HG02588 (cell line): ENCODE measurements at regions not wholly inside any gene's neighbourhood (a gene's known extent, or its start where the extent isn't known, plus 50 kb on each side); places are given as distances from the start of the nearest gene placed in this dataset.
"Not testable (repeated sequence)": the region's sequence is repeated elsewhere in the genome, so short reads cannot be mapped to it uniquely, and the experiment has no call there.

Experiments
- ATAC-seq: cut with Tn5 transposase; IDR thresholded peaks from one replicate; pipeline ENCODE4 v1.9.1; 2021; ENCODE audit warnings: mild to moderate bottlenecking, moderate library complexity; ENCODE audit not compliant: unreplicated experiment

DNA sequence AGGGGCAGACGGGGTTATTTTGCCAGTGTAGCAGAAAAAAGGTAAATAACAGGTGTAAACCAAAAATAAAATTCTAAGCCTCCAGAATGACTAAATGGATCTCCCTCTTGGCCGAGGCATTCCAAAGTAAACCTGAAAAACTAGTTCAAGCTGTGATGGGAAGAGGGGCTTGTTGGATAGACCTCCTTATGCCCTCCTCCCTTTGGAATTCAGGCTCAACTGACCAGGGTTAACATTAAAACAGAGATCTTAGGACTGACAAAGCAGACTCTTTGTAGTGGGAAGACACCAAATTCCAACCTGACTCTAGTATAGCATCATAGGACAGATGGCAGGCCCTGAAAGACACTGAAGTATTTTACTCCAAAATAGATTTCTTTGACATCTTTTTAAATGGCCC is 113.8 kb upstream of the ITGB1 start:
- no peak for ATAC-seq

DNA sequence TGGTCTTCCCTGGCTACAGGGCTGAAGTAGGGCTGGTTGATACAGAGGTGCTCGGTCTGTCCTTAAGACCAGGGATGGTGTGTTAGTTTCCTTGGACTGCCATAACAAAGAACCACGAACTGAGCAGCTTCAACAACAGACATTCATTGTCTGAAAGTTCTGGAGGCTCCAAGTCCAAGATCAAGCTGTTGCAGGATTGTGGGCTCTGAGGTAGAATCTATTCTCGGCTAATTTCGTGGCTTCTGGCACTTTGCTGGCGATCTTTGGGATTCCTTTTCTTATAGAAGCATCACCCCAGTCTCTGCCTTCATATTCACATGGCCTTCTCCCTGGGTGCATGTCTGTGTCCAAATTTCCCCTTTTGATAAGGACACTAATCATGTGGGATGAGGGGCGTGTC is 112.1 kb upstream of the ITGB1 start:
- no peak for ATAC-seq

DNA sequence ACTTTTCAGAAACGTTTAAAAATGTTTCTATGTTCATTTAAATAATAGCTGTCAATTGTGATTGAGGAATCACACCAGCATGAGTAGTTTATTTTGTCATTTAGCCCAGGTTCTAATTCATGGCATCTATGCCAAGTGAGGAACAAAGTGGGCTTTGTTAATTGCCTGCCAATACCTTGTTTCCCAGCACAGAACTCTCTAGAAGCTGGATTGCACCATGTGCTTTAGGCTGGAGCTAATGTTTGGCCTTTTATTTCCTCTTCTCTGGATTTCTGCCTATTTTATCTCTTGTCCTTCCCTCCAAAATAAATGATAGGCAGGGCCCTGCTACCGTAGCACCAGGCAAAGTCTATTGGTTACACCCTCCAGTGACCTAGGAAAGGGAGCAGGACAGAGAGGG is 109.9 kb upstream of the ITGB1 start:
- ATAC-seq = no peak

DNA sequence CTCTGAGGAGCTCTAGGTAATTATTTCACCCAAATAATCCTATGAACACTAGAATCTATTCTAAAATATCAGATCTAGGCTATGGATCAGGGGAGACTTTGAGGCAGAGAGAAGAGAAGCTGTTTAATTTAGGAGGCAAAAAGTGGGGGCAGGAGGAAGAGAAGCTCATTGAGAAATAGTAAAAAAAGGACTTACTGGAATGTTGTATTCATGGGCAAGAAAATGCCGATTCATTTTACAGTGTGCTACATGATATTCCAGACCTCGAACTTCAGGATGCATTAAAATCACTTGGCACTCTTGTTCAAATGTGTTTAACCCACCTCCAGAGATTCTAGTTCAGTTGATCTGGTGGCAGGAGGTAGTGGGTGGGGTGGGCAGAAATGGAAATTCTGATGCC is 109.5 kb upstream of the ITGB1 start:
- ATAC-seq = no peak

DNA sequence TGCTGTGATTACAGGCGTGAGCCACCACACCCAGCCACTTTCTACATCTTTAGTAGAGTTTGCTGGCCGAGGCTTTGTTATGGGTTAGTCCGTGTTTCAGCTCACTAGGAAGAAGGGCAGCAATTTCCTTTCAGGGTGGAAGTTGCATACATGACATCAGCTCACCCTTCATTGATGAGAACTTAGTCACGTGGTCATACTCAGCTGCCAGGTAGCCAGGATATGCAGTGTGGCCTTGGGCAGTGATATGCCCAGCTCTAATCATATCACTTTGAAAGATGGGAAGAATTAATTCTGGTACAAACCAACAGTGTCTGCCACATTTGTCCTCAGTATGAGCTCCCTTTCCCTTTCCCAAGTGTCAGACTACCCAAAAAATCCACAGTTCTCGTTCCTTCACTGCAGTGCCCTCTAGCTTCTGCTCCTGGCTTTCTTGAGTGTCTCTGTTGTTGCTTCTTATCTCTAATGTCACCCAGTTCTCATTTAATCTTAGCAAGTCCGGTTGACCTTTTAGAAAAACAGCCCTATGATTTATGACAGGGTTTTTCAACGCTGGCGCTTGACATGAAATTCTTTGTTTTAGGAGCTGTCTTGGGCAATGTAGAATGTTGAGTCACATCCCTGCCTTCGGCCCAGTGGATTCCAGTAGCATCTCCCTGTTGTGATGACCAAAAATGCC is 108.7 kb upstream of the ITGB1 start:
- no peak for ATAC-seq

DNA sequence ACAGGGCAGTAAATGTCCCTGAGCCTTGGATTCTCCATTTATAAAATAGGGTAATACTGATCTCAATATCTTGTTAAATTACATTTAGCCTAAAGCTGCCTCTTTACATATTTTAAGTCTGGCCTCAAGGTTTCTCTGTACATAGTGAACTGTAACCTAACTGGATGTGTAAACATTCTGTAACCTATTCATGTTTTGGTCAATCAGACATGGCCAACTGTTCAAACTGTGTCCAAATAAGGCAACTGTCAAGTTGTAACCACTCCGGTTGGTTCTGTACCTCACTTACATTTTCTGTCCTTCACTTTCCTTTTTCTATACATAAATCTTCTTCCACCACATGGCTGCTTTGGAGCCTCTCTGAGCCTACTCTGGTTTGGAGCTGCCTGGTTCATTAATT is 107.1 kb upstream of the ITGB1 start:
- ATAC-seq = no peak

DNA sequence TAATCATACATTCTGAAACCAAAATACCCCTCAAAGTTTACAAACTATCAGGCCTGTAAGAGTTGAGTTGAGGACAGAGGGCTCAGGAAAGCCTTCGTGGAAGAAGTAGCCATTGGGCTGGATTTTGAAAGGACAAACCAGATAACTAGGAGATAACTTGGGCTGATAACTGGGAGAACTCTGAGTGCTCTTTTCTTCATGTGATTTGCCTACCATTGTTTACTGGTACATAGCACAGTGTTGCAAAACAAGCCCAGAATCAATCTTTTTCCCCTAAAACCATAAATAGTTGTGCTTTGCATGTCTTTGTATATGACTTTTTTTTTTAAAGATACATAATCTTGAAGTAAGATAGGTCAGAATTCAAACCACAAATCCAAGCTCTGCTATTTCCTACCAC is 106.7 kb upstream of the ITGB1 start:
- ATAC-seq = no peak

DNA sequence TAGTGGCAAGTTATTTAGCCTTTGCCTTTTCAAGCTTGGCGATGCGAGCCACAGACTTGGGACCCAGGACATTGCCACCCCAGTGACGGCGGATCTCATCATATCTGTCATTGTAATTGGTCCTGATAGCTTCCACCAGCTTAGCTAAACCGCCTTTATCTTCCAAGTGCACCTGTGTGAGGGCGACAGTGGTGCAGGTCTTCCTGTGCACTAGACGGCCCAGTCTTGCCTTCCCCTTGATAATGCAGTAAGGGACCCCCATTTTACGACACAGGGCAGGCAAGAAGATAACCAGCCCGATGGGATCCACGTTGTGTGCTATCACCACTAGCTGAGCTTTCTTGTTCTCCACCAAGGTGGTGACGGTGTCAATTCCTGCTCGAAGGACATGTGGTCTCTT is 99.6 kb upstream of the ITGB1 start:
- no peak for ATAC-seq

DNA sequence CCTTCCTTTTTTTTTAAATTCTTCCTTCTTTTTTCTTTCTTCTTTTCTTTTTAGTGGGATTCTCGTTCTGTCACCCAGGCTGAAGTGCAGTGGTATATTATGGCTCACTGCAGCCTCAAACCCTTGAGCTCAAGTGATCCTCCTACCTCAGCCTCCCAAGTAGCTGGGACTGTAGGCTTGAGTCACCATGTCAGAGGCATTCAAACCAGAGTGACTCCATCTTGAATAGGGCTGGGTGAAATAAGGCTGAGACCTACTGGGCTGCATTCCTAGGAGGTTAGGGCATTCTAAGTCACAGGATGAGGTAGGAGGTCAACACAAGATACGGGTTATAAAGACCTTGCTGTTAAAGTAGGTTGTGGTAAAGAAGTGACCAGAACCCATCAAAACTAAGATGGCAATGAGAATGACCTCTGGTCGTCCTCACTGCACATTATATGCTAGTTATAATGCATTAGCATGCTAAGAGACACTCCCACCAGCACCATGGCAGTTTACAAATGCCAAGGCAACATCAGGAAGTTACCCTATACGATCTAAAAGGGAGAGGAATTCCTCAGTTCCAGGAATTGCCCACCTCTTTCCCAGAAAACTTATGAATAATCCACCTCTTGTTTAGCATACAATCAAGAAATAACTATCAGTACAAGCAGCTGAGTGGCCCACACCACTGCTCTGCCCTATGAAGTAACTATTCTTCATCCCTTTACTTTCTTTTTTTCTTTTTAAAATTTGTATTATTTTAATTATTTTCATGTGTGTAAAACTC is 99.0 kb upstream of the ITGB1 start:
- ATAC-seq = no peak

DNA sequence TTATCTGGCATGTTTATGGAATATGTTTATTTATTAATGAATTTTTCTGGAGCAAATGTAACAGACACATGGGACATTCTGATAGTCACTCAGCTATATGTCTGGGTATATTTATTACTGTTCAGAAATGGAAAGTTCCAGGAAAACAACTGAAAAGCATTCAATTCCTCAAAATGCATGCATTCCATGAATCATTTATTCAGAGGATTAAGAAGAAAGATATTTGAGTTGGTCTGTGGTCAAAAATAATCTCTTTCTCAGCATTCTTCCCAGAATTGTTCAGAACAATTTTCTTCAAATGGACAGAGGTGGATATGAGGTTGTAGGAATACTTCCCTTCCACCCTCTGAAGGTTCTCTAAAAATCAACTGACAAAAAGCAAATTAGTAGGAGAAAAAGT is 97.6 kb upstream of the ITGB1 start:
- no peak for ATAC-seq

DNA sequence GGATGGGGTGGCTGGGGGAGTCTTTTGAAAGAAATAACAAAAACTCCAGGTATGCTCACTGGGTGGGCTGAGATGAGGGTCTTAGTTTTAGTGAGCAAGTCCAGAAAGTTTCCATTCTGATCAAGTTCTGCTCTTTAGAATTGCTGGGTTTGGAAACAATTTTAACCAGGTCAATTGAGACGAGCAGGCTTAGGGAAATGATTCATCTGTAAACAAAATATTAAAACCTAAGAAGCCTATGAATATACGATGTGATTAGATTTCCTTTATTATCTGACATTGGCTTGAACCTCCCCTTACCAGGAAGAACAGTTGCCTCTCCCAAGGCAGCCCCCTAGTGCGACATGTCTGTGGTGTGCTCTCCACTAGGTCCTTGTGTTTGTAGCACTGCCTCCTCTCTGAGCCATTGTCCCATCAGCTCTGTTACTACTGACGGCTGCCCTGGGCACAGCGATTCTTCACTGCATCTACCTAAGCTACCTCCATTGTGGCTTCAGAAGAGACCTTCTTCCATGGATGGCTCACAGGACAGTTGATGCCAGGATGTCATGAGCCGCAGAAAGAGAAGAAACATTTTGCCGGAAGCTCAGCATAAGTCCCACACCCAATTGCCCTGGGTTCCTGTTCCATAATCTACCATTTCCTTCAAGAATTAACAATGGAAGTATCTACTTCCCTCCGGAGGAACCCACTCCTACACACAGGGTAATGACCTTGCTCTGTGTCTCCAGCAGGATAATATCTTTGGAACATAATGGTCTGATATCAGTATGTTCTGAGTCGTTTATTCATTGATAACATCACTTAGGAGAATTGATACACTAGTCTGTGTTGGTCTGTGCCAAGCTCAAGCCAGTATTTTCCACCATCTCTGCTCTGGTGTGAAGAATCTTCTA is 95.1 kb upstream of the ITGB1 start:
- no peak for ATAC-seq

DNA sequence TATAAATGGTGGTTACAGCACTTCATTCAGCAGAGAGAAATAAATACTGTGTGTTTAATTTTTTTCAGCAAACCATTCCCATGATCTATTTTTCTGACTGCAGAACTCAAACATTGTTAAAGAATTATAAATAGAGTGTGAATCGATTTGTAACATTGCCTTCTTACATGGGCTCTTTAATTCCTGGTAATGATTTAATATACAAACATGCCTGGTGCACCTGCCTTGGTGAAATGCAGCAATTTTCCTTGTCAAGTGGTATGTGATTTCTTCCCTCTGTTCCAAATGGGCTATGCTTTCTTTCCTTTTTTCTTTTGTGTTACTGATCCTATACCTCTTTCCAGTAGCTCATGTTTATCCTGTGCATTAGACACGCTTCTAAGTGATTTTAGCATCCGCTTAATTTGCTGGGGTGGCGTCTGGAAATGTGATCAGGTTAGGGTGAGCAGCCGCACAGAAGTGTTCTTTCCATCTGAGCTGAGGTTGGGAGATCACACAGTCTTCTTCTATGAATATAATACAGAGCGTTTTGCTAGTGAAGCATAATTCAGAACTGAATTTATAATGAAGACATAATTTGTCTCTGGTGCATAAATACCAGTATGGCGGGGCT is 94.3 kb upstream of the ITGB1 start:
- ATAC-seq = no peak

DNA sequence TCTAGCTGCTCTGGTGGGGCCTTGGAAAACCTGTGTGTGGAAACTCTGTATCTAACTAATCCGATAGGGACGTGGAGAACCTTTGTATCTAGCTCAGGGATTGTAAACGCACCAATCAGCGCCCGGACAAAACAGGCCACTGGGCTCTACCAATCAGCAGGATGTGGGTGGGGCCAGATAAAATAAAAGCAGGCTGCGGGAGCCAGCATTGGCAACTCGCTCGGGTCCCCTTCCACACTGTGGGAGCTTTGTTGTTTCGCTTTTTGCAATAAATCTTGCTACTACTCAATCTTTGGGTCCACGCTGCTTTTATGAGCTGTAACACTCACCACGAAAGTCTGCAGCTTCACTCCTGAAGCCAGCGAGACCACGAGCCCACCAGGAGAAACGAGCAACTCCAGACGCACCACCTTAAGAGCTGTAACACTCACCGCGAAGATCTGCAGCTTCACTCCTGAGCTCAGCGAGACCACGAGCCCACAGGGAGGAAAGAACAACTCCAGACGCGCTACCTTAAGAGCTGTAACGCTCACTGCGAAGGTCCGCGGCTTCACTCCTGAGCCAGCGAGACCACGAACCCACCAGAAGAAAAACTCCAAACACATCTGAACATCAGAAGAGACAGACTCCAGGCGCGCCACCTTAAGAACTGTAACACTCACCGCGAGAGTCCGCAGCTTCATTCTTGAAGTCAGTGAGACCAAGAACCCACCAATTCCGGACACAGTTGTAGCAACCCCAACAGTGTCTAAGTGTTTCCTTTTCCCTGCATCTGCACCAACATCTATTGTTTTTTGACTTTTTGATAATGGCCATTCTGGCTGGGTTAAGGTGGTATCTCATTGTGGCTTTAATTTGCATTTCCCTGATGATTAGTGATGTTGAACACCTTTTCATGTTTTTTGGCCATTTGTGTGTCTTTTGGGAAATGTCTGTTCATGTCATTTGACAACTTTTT is 92.2 kb upstream of the ITGB1 start:
- not testable (repeated sequence) for ATAC-seq

DNA sequence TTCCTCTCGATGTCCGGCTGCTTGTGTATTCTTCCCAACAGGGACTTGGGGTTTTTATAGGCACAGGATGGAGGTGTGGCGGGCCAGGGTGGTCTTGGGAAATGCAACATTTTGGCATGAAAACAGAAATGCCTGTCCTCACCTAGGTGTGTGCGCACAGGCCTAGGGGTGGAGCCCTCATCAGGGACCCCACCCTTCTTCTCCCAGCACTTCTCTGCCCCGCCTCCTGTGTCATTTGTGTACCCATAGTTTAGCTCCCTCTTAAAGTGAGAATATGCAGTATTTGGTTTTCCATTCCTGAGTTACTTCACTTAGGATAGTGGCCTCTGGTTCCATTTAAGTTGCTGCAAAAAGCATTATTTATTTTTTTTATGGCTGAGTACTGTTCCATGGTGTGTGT is 90.2 kb upstream of the ITGB1 start:
- no peak for ATAC-seq

DNA sequence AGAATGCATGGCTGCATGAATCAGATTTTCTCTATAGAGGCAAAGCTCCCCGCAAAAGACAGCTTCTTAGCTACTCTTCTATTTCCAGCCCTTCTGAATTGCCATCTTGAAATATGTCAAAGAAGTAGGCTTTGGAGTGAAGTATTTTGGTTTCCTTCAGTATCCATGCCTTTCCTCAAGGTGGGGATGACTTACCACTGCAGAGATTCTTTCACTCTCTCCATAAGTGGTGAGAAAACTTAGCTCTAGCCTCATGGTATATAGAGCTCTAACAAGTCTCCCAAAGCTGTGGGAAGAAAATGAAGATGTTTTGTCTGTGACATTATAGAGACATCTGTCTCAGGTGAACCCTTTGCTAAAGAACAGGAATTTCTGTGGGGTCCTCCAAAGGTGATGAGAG is 89.6 kb upstream of the ITGB1 start:
- ATAC-seq = no peak

DNA sequence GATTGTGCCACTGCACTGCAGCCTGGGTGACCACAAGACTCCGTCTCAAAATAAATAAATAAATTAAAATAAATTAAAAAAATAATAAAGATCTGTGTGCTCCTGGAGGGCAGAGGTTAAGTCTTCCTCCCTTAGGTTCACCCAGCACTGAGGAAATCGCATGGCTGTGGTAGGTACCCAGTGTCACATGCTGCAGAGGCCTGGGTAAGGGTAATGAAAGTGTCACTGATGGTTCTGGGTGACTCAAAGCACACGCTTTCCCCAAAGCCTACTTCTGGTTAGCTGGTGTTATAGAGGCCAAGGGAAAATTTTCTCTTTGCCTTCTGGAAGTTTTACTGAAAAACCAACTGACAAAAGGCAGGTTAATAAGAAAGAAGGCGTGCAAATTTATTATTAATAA is 88.8 kb upstream of the ITGB1 start:
- no peak for ATAC-seq

DNA sequence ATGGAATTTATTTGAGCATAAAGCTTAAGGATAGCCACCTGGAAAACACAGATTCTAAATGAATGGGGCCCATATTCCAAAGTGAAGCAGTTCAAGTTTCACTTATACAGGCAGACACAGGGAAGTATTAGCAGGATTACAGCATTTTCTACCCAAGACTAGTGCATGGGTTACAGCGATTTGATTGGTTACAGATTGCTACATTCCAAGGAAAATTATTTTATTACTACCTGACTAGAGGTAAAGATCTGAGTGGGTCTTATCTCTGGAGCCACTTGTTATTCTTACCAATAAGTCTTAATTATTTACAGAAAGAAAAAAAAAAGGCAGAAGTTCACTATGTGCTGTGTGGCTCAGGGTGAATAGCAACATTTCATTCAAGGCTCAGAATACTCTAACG is 87.4 kb upstream of the ITGB1 start:
- ATAC-seq = no peak

DNA sequence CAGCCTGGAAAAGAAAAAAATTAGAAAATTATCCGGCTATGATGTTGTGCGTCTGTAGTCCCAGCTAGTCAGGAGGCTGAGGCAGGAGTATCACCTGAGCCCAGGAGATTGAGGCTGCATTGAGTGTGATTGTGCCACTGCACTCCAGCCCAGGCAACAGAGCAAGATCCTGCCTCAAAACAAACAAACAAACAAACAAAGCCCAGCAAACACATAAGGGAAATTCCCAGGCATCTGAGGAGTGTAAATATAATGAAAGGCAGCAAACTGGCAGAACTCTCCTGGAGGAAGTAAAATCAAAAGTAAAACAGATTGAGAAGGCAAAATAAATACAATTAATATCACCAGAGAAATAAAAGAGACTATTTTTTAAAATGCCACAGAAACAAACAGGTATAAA is 84.5 kb upstream of the ITGB1 start:
- ATAC-seq = no peak

DNA sequence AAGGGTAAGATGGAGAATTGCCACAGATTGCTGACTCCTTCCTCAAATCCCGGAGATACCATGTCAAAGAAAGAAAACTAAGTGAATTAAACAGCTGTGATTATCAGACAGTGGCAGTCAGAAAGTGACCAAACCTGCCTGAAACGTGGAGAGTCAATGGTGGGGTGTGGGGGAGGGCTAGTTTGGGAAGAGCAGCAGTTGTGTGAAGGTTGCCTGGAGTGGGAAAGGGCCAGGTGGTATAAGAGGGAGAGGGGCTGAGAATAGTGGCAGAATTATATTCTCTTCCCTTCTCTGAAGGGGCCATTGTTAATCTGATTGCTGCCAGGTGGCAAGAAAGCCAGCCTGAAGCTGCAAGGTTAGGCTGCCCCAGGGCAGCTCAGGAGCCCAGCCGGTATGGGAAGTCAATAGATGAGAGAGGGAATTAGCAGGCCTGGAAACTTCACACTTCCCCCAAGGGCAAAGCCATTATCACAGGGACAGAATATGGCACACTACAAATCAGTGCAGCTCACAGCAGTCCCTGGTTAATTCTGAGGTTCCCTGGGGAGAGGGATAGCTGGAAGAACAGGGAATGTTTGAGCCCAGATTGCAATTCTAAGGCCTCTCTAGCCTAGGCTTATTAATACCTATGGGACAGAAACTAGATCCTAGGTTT is 83.9 kb upstream of the ITGB1 start:
- ATAC-seq = no peak

DNA sequence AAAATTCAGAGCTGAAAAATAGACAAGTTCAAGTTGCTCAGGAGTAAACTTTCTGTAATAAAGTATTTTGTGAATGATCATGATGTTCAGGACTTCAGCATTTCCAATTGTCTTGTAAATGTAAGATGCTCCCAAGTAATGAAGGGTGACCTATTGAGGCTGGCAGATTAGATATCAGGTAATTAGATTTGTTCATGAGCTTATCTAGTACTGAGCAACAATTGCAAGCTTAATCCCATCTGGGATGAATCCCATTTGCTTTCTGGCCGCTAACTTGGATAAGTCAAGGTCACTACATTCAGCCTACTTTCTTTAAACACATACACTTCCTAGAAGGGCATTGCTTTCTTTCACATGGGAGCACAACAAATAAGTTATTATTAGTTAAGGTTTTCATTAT is 82.4 kb upstream of the ITGB1 start:
- no peak for ATAC-seq
